DND-41 (cell line): ENCODE measurements at regions not wholly inside any gene's neighbourhood (a gene's known extent, or its start where the extent isn't known, plus 50 kb on each side); places are given as distances from the start of the nearest gene placed in this dataset.

Experiments
- ATAC-seq: fragments of 200-7000 bp; cut with Tn5 transposase; 3 replicates; pipeline ENCODE4 v1.9.1; 2021; ENCODE audit warnings: low read depth; ENCODE audit not compliant: insufficient read depth
- DNase-seq: peaks from one replicate; pipeline ENCODE4 v3.0.0-alpha.2; 2020
- H2AFZ ChIP-seq: 2 replicates; pipeline ENCODE4 v1.6.0; 2012; ENCODE audit warnings: low read depth, low read length
- H3K27ac ChIP-seq: 2 replicates; pipeline ENCODE4 v1.5.1; 2012; ENCODE audit warnings: low read length, inconsistent platforms
- H3K27me3 ChIP-seq: fragments of 200-600 bp; sonication (generic); 2 replicates; pipeline ENCODE4 v1.6.0; 2012; ENCODE audit warnings: low read length, mild to moderate bottlenecking, inconsistent platforms; ENCODE audit not compliant: insufficient read depth, poor library complexity
- H3K36me3 ChIP-seq: 2 replicates; pipeline ENCODE4 v1.5.1; 2012; ENCODE audit warnings: low read length, inconsistent platforms; ENCODE audit not compliant: insufficient read depth
- H3K4me1 ChIP-seq: 2 replicates; pipeline ENCODE4 v1.5.1; 2012; ENCODE audit warnings: mild to moderate bottlenecking, low read length; ENCODE audit not compliant: insufficient read depth
- H3K4me2 ChIP-seq: 2 replicates; pipeline ENCODE4 v1.6.0; 2012; ENCODE audit warnings: mild to moderate bottlenecking, moderate library complexity, low read length, inconsistent platforms; ENCODE audit not compliant: insufficient read depth
- H3K4me3 ChIP-seq, 2 experiments: fragments of 200-600 bp in 1 of 2; shearing (Covaris generic) in 1 of 2; 2 replicates each; pipeline ENCODE4 v1.5.1; 2012 to 2016; ENCODE audit warnings: inconsistent platforms in 2 of 2, low read length in 2 of 2, mild to moderate bottlenecking in 2 of 2, low read depth in 1 of 2, moderate library complexity in 1 of 2
- H3K79me2 ChIP-seq: 2 replicates; pipeline ENCODE4 v1.6.0; 2012; ENCODE audit warnings: low read length, inconsistent platforms; ENCODE audit not compliant: insufficient read depth
- H3K9ac ChIP-seq: 2 replicates; pipeline ENCODE4 v1.6.0; 2012; ENCODE audit warnings: low read depth, mild to moderate bottlenecking, inconsistent platforms, low read length, moderate library complexity
- H3K9me3 ChIP-seq: 2 replicates; pipeline ENCODE4 v1.5.1; 2012; ENCODE audit warnings: low read length, moderate library complexity, mild to moderate bottlenecking, inconsistent platforms; ENCODE audit not compliant: insufficient read depth, severe bottlenecking
- H4K20me1 ChIP-seq: 2 replicates; pipeline ENCODE4 v1.6.0; 2012; ENCODE audit warnings: low read length; ENCODE audit not compliant: insufficient read depth
- EZH2 ChIP-seq: IDR thresholded peaks from 3 replicates; pipeline ENCODE4 v1.6.1; 2012; ENCODE audit warnings: borderline replicate concordance, low read depth, mild to moderate bottlenecking, moderate library complexity, low read length, inconsistent platforms; ENCODE audit not compliant: severe bottlenecking
- TF ChIP-seq, protein P1 (sequence below): IDR thresholded peaks from 2 replicates; pipeline ENCODE4 v1.5.1; 2012; ENCODE audit warnings: borderline replicate concordance, low read length, moderate library complexity, mild to moderate bottlenecking; ENCODE audit not compliant: poor library complexity, severe bottlenecking; ENCODE audit errors: extremely low read depth

DNA sequence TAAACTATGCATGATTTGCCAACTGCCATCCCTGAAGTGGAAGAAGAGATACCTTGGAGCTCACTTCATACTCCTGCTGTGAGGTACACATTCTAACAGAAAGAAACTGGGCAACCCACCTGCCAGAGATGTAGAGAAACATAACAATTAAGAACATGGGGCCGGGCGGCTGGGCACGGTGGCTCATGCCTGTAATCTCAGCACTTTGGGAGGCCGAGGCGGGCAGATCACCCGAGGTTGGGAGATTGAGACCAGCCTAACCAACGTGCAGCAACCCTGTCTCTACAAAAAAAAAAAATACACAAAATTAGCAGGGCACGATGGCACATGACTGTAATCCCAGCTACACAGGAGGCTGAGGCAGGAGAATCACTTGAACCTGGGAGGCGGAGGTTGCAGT lies 402.6 kb upstream of the ANKRD30A start:
- Histone ChIP-seq H3K79me2 (no peaks in the 10 kb centered on the region), H3K4me3 (no peak overlapping the region), H3K9me3 (no peaks in the 10 kb centered on the region), H3K4me2 (no peak overlapping the region), H3K4me1 (peaks cover 7% of the 10 kb centered on the region), H3K27me3 (no peaks in the 10 kb centered on the region), H3K27ac (no peak overlapping the region), H2AFZ (no peak overlapping the region), H3K36me3 (no peaks in the 10 kb centered on the region), H3K9ac (no peak overlapping the region), H4K20me1 (no peaks in the 10 kb centered on the region)
- no peak for TF ChIP-seq EZH2
- TF ChIP-seq, protein P1, sequence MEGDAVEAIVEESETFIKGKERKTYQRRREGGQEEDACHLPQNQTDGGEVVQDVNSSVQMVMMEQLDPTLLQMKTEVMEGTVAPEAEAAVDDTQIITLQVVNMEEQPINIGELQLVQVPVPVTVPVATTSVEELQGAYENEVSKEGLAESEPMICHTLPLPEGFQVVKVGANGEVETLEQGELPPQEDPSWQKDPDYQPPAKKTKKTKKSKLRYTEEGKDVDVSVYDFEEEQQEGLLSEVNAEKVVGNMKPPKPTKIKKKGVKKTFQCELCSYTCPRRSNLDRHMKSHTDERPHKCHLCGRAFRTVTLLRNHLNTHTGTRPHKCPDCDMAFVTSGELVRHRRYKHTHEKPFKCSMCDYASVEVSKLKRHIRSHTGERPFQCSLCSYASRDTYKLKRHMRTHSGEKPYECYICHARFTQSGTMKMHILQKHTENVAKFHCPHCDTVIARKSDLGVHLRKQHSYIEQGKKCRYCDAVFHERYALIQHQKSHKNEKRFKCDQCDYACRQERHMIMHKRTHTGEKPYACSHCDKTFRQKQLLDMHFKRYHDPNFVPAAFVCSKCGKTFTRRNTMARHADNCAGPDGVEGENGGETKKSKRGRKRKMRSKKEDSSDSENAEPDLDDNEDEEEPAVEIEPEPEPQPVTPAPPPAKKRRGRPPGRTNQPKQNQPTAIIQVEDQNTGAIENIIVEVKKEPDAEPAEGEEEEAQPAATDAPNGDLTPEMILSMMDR = no peak
- DNase-seq (no peak), ATAC-seq (no peak)

GRCh38 chr10:36721871-36722270 lies 403.5 kb upstream of the ANKRD30A start:
- ATAC-seq (no peak), DNase-seq (no peak)
- Histone ChIP-seq H3K4me2 (no peak overlapping the region), H3K79me2 (no peaks in the 10 kb centered on the region), H3K27me3 (no peaks in the 10 kb centered on the region), H3K27ac (no peak overlapping the region), H2AFZ (no peak overlapping the region), H3K4me1 (peaks cover 7% of the 10 kb centered on the region), H3K9ac (no peak overlapping the region), H3K36me3 (no peaks in the 10 kb centered on the region), H3K9me3 (no peaks in the 10 kb centered on the region), H3K4me3 (no peak overlapping the region), H4K20me1 (no peaks in the 10 kb centered on the region)
- no peak for TF ChIP-seq EZH2
- TF ChIP-seq, protein P1 = no peak

DNA sequence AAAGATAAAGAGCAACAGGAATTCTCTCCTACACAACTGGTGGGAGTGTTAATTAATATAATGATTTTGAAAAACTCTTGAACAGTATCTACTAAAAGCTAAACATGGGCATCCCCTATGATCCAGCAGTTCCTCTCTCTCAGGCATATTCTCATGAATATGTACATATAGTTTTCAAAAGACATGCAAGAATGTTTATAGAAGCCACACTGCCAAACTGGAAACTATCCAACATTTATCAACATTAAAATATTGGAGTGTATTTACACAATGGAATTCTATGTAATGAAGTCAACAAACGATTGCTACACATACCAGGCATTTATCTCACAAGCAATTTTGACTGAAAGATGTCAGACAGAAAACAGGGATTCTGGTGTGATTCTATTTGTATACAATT lies 404.5 kb upstream of the ANKRD30A start:
- TF ChIP-seq, protein P1 = no peak
- TF ChIP-seq EZH2 = no peak
- Histone ChIP-seq H3K27me3 (no peaks in the 10 kb centered on the region), H3K36me3 (no peaks in the 10 kb centered on the region), H4K20me1 (no peaks in the 10 kb centered on the region), H3K9ac (no peak overlapping the region), H3K9me3 (no peaks in the 10 kb centered on the region), H3K79me2 (no peaks in the 10 kb centered on the region), H3K4me2 (no peak overlapping the region), H3K27ac (no peak overlapping the region), H3K4me1 (peaks cover 7% of the 10 kb centered on the region), H3K4me3 (no peak overlapping the region), H2AFZ (no peak overlapping the region)
- DNase-seq = no peak
- no peak for ATAC-seq

DNA sequence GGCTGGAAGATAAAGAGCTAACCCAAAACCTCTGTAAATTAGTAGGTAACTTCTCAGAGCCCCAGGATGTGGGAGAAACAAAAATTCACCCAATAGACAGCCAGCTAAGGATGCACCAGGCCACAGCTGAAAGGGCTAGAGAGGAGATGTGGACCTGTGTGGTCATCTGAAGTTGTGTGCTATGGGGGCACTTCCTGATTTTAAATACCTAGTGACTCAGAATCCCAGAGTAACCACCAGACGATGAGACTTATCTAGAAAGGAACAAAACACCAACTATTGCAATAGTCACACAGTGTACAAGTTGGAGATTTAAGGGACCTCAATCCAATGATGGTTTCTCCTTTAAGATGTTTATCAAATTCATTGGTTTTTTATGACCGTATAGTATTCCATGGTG lies 408.3 kb upstream of the ANKRD30A start:
- Histone ChIP-seq H3K4me3 (no peak overlapping the region), H3K27me3 (no peaks in the 10 kb centered on the region), H4K20me1 (no peaks in the 10 kb centered on the region), H3K36me3 (no peaks in the 10 kb centered on the region), H3K9me3 (no peaks in the 10 kb centered on the region), H2AFZ (no peak overlapping the region), H3K27ac (no peak overlapping the region), H3K79me2 (no peaks in the 10 kb centered on the region), H3K9ac (no peak overlapping the region), H3K4me1 (no peaks in the 10 kb centered on the region), H3K4me2 (no peak overlapping the region)
- TF ChIP-seq, protein P1 = no peak
- TF ChIP-seq EZH2 = no peak
- DNase-seq (no peak), ATAC-seq (no peak)
